Mesenchymal stem cell (in vitro differentiated cells and primary cell): ENCODE measurements at regions not wholly inside any gene's neighbourhood (a gene's known extent, or its start where the extent isn't known, plus 50 kb on each side); places are given as distances from the start of the nearest gene placed in this dataset.

Experiments used
- DNase-seq: peaks from one replicate; pipeline ENCODE4 v3.0.0-alpha.2; 2013
- H2AFZ ChIP-seq: one replicate; pipeline ENCODE4 v1.6.1; 2013; ENCODE audit warnings: low read depth, mild to moderate bottlenecking, control low read depth, inconsistent platforms, low read length, moderate library complexity
- H2AK5ac ChIP-seq: 2 replicates; pipeline ENCODE4 v1.6.1; 2013; ENCODE audit warnings: low read length, moderate library complexity, mild to moderate bottlenecking, inconsistent platforms; ENCODE audit not compliant: severe bottlenecking
- H2BK120ac ChIP-seq: one replicate; pipeline ENCODE4 v1.6.1; 2013; ENCODE audit warnings: low read depth, mild to moderate bottlenecking, inconsistent platforms, low read length, moderate library complexity
- H2BK12ac ChIP-seq, 2 experiments: one replicate each; pipeline ENCODE4 v1.6.1; 2013; ENCODE audit warnings: inconsistent platforms in 2 of 2, low read length in 2 of 2, mild to moderate bottlenecking in 2 of 2, moderate library complexity in 2 of 2, control low read depth in 1 of 2
- H2BK15ac ChIP-seq: one replicate; pipeline ENCODE4 v1.6.1; 2013; ENCODE audit warnings: mild to moderate bottlenecking, low read depth, inconsistent platforms; ENCODE audit not compliant: poor library complexity, severe bottlenecking
- H2BK5ac ChIP-seq: 2 replicates; pipeline ENCODE4 v1.6.1; 2013; ENCODE audit warnings: low read depth, mild to moderate bottlenecking, low read length, control low read depth, inconsistent platforms; ENCODE audit not compliant: poor library complexity, severe bottlenecking
- H3K14ac ChIP-seq, 2 experiments: one replicate each; pipeline ENCODE4 v1.6.1; 2013; ENCODE audit warnings: inconsistent platforms in 2 of 2, low read length in 2 of 2, control low read depth in 1 of 2, mild to moderate bottlenecking in 1 of 2, moderate library complexity in 1 of 2
- H3K18ac ChIP-seq, 2 experiments: one replicate each; pipeline ENCODE4 v1.6.1; 2013; ENCODE audit warnings: inconsistent platforms in 2 of 2, low read length in 2 of 2, control low read depth in 1 of 2, low read depth in 1 of 2, mild to moderate bottlenecking in 1 of 2
- H3K23ac ChIP-seq, 2 experiments: one replicate each; pipeline ENCODE4 v1.6.1; 2013; ENCODE audit warnings: inconsistent platforms in 2 of 2, low read length in 2 of 2, mild to moderate bottlenecking in 2 of 2, moderate library complexity in 2 of 2, control low read depth in 1 of 2
- H3K27ac ChIP-seq: 2 replicates; pipeline ENCODE4 v1.5.1; 2013; ENCODE audit warnings: mild to moderate bottlenecking, moderate library complexity, low read length, control low read depth, inconsistent platforms; ENCODE audit not compliant: poor library complexity, severe bottlenecking
- H3K27me3 ChIP-seq, 2 experiments: 2 replicates each; pipeline versions ENCODE4 v1.6.1 to v1.7.0; 2013; ENCODE audit warnings: low read length in 2 of 2, mild to moderate bottlenecking in 2 of 2, moderate library complexity in 2 of 2, control low read depth in 1 of 2, inconsistent platforms in 1 of 2; ENCODE audit not compliant: control insufficient read depth in 1 of 2, insufficient read depth in 1 of 2
- H3K36me3 ChIP-seq, 2 experiments: 2 replicates each; pipeline versions ENCODE4 v1.6.1 to v1.7.0; 2013; ENCODE audit warnings: low read length in 2 of 2, control low read depth in 1 of 2, inconsistent platforms in 1 of 2, low read depth in 1 of 2, mild to moderate bottlenecking in 1 of 2; ENCODE audit not compliant: insufficient read depth in 2 of 2, control insufficient read depth in 1 of 2
- H3K4ac ChIP-seq, 2 experiments: one replicate each; pipeline ENCODE4 v1.6.1; 2013; ENCODE audit warnings: inconsistent platforms in 2 of 2, low read length in 2 of 2, mild to moderate bottlenecking in 2 of 2, moderate library complexity in 2 of 2, control low read depth in 1 of 2, low read depth in 1 of 2
- H3K4me1 ChIP-seq: 2 replicates; pipeline ENCODE4 v1.6.1; 2013; ENCODE audit warnings: low read depth, low read length, control low read depth; ENCODE audit not compliant: control insufficient read depth, insufficient read depth
- H3K4me2 ChIP-seq: 2 replicates; pipeline ENCODE4 v1.6.1; 2013; ENCODE audit warnings: low read length, mild to moderate bottlenecking, inconsistent platforms; ENCODE audit not compliant: poor library complexity, severe bottlenecking
- H3K4me3 ChIP-seq, 2 experiments: 2 replicates each; pipeline versions ENCODE4 v1.5.1 to v1.7.0; 2013; ENCODE audit warnings: low read length in 2 of 2, mild to moderate bottlenecking in 2 of 2, control low read depth in 1 of 2, low read depth in 1 of 2; ENCODE audit not compliant: insufficient read depth in 1 of 2
- H3K79me1 ChIP-seq: replicated peaks from 2 replicates; pipeline ENCODE4 v1.6.1; 2013; ENCODE audit warnings: mild to moderate bottlenecking, control low read depth, low read length, inconsistent platforms; ENCODE audit not compliant: poor library complexity, severe bottlenecking
- H3K9ac ChIP-seq: 2 replicates; pipeline ENCODE4 v1.7.0; 2013; ENCODE audit warnings: mild to moderate bottlenecking, low read length, moderate library complexity
- H3K9me3 ChIP-seq: 2 replicates; pipeline ENCODE4 v1.7.0; 2013; ENCODE audit warnings: mild to moderate bottlenecking, low read length; ENCODE audit not compliant: control insufficient read depth
- H4K8ac ChIP-seq: one replicate; pipeline ENCODE4 v1.6.1; 2013; ENCODE audit warnings: inconsistent platforms, mild to moderate bottlenecking, low read length, moderate library complexity
- H4K91ac ChIP-seq: one replicate; pipeline ENCODE4 v1.6.1; 2013; ENCODE audit warnings: mild to moderate bottlenecking, low read length, inconsistent platforms
- WGBS: methylation state at CpG from one replicate; pipeline ENCODE4 v1.1.7; 2013; ENCODE audit warnings: mixed read lengths; 5-methylcytosine and 5-hydroxymethylcytosine counted together

GRCh38 chr2:196487417-196487816, 152.1 kb upstream of the CCDC150 start:
- H4K91ac ChIP-seq, result no peak overlapping the region
- no peak overlapping the region for H4K8ac ChIP-seq
- H2AFZ ChIP-seq, result no peak overlapping the region
- H3K4me2 ChIP-seq, result no peak overlapping the region
- H2BK15ac ChIP-seq, result no peak overlapping the region
- H2BK5ac ChIP-seq, result no peak overlapping the region
- WGBS, result 92% methylated on average over 2 of the region's 3 CpGs
- no peak overlapping the region for H3K4me3 ChIP-seq
- no peak overlapping the region for H3K18ac ChIP-seq
- peaks cover 2% of the 10 kb centered on the region for H3K79me1 ChIP-seq
- H3K23ac ChIP-seq, result no peak overlapping the region
- H3K27me3 ChIP-seq, result peaks cover 0 to 3% of the 10 kb centered on the region in 2 experiments
- peak overlapping the region; percentile 7 for H3K9ac ChIP-seq
- no peak overlapping the region for H2AK5ac ChIP-seq
- H3K4me1 ChIP-seq, result peaks cover 7% of the 10 kb centered on the region
- H3K27ac ChIP-seq, result no peak overlapping the region
- no peak overlapping the region for H3K4ac ChIP-seq
- H3K14ac ChIP-seq, result no peak overlapping the region
- no peak overlapping the region for H2BK120ac ChIP-seq
- DNase-seq, result no peak
- no peaks in the 10 kb centered on the region for H3K36me3 ChIP-seq
- H2BK12ac ChIP-seq, result no peak overlapping the region
- no peaks in the 10 kb centered on the region for H3K9me3 ChIP-seq

- Histone ChIP-seq H3K18ac (no peak overlapping the region), H3K27me3 (no peaks in the 10 kb centered on the region), H2BK15ac (no peak overlapping the region), H3K9ac (no peak overlapping the region), H3K9me3 (peaks cover 7% of the 10 kb centered on the region), H3K23ac (no peak overlapping the region), H4K8ac (no peak overlapping the region), H3K36me3 (no peaks in the 10 kb centered on the region), H2BK12ac (no peak overlapping the region), H3K79me1 (peaks cover 2% of the 10 kb centered on the region), H3K4ac (no peak overlapping the region), H3K4me1 (peaks cover 6% of the 10 kb centered on the region), H2BK120ac (no peak overlapping the region), H3K4me3 (no peak overlapping the region), H4K91ac (no peak overlapping the region), H3K27ac (peak overlapping the region; percentile 79), H2AFZ (no peak overlapping the region), H2AK5ac (peak overlapping the region; percentile 5), H3K14ac (no peak overlapping the region), H2BK5ac (no peak overlapping the region), H3K4me2 (no peak overlapping the region)
- DNase-seq, result no peak
- 55% methylated on average over 1 of the region's 1 CpG for WGBS
Observed at GRCh38 chr2:196489371-196489770, 150.1 kb upstream of the CCDC150 start.

GRCh38 chr2:196492946-196493345, 146.6 kb upstream of the CCDC150 start:
- no peak overlapping the region for H3K4ac ChIP-seq
- H3K79me1 ChIP-seq, result peaks cover 2% of the 10 kb centered on the region
- peaks cover 7% of the 10 kb centered on the region for H3K9me3 ChIP-seq
- H3K4me3 ChIP-seq, result no peak overlapping the region
- no peak overlapping the region for H3K23ac ChIP-seq
- no peaks in the 10 kb centered on the region for H3K36me3 ChIP-seq
- no peak overlapping the region for H2AK5ac ChIP-seq
- no peak overlapping the region for H3K9ac ChIP-seq
- H3K27ac ChIP-seq, result no peak overlapping the region
- no peak overlapping the region for H3K14ac ChIP-seq
- H2BK5ac ChIP-seq, result no peak overlapping the region
- DNase-seq, result no peak
- no peak overlapping the region for H2BK120ac ChIP-seq
- H4K8ac ChIP-seq, result no peak overlapping the region
- H2BK15ac ChIP-seq, result no peak overlapping the region
- no peak overlapping the region for H4K91ac ChIP-seq
- no peaks in the 10 kb centered on the region for H3K27me3 ChIP-seq
- no peak overlapping the region for H2BK12ac ChIP-seq
- H2AFZ ChIP-seq, result no peak overlapping the region
- no peak overlapping the region for H3K18ac ChIP-seq
- 100% methylated on average over 2 of the region's 3 CpGs for WGBS
- no peak overlapping the region for H3K4me2 ChIP-seq
- peaks cover 2% of the 10 kb centered on the region for H3K4me1 ChIP-seq

GRCh38 chr2:196498962-196499361, 140.6 kb upstream of the CCDC150 start:
- H3K4me1 ChIP-seq, result no peaks in the 10 kb centered on the region
- H3K27ac ChIP-seq, result no peak overlapping the region
- H3K9me3 ChIP-seq, result peaks cover 7% of the 10 kb centered on the region
- H2BK5ac ChIP-seq, result no peak overlapping the region
- H3K9ac ChIP-seq, result no peak overlapping the region
- no peak overlapping the region for H4K8ac ChIP-seq
- H2BK120ac ChIP-seq, result no peak overlapping the region
- no peak overlapping the region for H3K4me3 ChIP-seq
- H2BK12ac ChIP-seq, result no peak overlapping the region
- H3K79me1 ChIP-seq, result peaks cover 2% of the 10 kb centered on the region
- WGBS, result 100% methylated on average over 2 of the region's 3 CpGs
- no peak overlapping the region for H2AK5ac ChIP-seq
- DNase-seq, result no peak
- no peak overlapping the region for H3K4ac ChIP-seq
- no peaks in the 10 kb centered on the region for H3K36me3 ChIP-seq
- H3K27me3 ChIP-seq, result no peaks in the 10 kb centered on the region
- no peak overlapping the region for H3K4me2 ChIP-seq
- no peak overlapping the region for H3K23ac ChIP-seq
- no peak overlapping the region for H3K14ac ChIP-seq
- H2BK15ac ChIP-seq, result no peak overlapping the region
- no peak overlapping the region for H3K18ac ChIP-seq
- no peak overlapping the region for H2AFZ ChIP-seq
- no peak overlapping the region for H4K91ac ChIP-seq
